Adrenal gland (tissue), 5 donors: ENCODE measurements at regions not wholly inside any gene's neighbourhood (a gene's known extent, or its start where the extent isn't known, plus 50 kb on each side); places are given as distances from the start of the nearest gene placed in this dataset.

Source experiments
- CTCF ChIP-seq, 6 experiments: fragments of 450-650 bp in 4 of 6; fragments of 200-600 bp in 2 of 6; sonication (generic) in 1 of 6; IDR thresholded peaks; 1 replicate in 5 of 6; 2 replicates in 1 of 6; pipeline versions ENCODE4 v1.5.1 to v1.8.0; 2016 to 2021; ENCODE audit warnings: antibody characterized with exemption in 6 of 6, mild to moderate bottlenecking in 2 of 6, moderate library complexity in 1 of 6
- POLR2A ChIP-seq, 2 donors: fragments of 450-650 bp; IDR thresholded peaks; one replicate each; pipeline ENCODE4 v1.6.1; 2017; ENCODE audit warnings: antibody characterized with exemption in 2 of 2, mild to moderate bottlenecking in 2 of 2, moderate library complexity in 1 of 2
- donor health status: DM: no; HTN: no; CAD: no.

- no peak for TF ChIP-seq CTCF (IDR thresholded peaks at IDR 0.05)
- no peak for TF ChIP-seq POLR2A (IDR thresholded peaks at IDR 0.05)
Measured at GRCh38 chrX:46165411-46165810, 379.8 kb downstream of the ZNF674 start.
